ENCODE measurements at regions not wholly inside any gene's neighbourhood (a gene's known extent, or its start where the extent isn't known, plus 50 kb on each side); places are given as distances from the start of the nearest gene placed in this dataset.
"Not testable (repeated sequence)": the region's sequence is repeated elsewhere in the genome, so short reads cannot be mapped to it uniquely, and the experiment has no call there.

GRCh38 chr9:111740739-111741138 is 54.0 kb downstream of the SHOC1 start:
- Histone ChIP-seq H3K79me2 (ENCODE audit: control insufficient read depth, insufficient read depth, low read length) (no peaks in the 10 kb centered on the region), H3K4me2 (replicated peaks; ENCODE audit: low read depth, low read length, poor library complexity, severe bottlenecking) (no peak overlapping the region), H3K27me3 (replicated peaks in 1 of 4; ENCODE audit: control extremely low read depth in 1 of 4, control insufficient read depth in 3 of 4, insufficient read depth in 4 of 4, low read length in 3 of 4) (no peaks in the 10 kb centered on the region), H3K4me3 (ENCODE audit: control extremely low read depth in 1 of 5, extremely low read depth in 1 of 5, insufficient read depth in 1 of 5, low read depth in 2 of 5, low read length in 4 of 5) (no peak overlapping the region), H3K27ac (ENCODE audit: low read length in 2 of 2) (no peak overlapping the region), H2AFZ (ENCODE audit: insufficient read depth, low read depth, low read length, poor library complexity, severe bottlenecking) (no peak overlapping the region), H4K20me1 (ENCODE audit: control insufficient read depth, insufficient read depth, low read length, poor library complexity, severe bottlenecking) (no peaks in the 10 kb centered on the region), H3K9me3 (ENCODE audit: control extremely low read depth in 1 of 3, control insufficient read depth in 2 of 3, insufficient read depth in 1 of 3, low read length in 2 of 3) (peaks cover 0 to 1% (median 0%) of the 10 kb centered on the region in 3 donors), H3K9ac (ENCODE audit: low read length) (no peak overlapping the region), H3K4me1 (ENCODE audit: control insufficient read depth in 2 of 2, insufficient read depth in 2 of 2, low read length in 2 of 2) (no peaks in the 10 kb centered on the region), H3K36me3 (replicated peaks in 1 of 2; ENCODE audit: control extremely low read depth in 1 of 2, control insufficient read depth in 1 of 2, extremely low read depth in 1 of 2, insufficient read depth in 2 of 2, low read length in 1 of 2) (no peaks in the 10 kb centered on the region)
- Mint-ChIP-seq H3K4me1 (no peaks in the 10 kb centered on the region), H3K27me3 (no peaks in the 10 kb centered on the region), H3K4me3 (no peak overlapping the region), H3K27ac (no peak overlapping the region), H3K9me3 (ENCODE audit: insufficient read depth) (no peaks in the 10 kb centered on the region)
- ATAC-seq (ENCODE audit: low read depth): no peak
- ChIA-PET CTCF (no interaction called here), POLR2A (no interaction called here)
- no peak for DNase-seq
- intact Hi-C loops (cut with micrococcal nuclease): no loop called here
- TF ChIP-seq EZH2 (IDR thresholded peaks at IDR 0.05; ENCODE audit: borderline replicate concordance, insufficient read depth, low read depth, low read length, poor library complexity, severe bottlenecking) (no peak), CTCF (IDR thresholded peaks at IDR 0.05) (no peak)
- WGBS (ENCODE audit: insufficient coverage): 99% methylated on average over 9 of the region's 19 CpGs

- TF ChIP-seq EZH2 (IDR thresholded peaks at IDR 0.05; ENCODE audit: borderline replicate concordance, insufficient read depth, low read depth, low read length, poor library complexity, severe bottlenecking) (no peak), CTCF (IDR thresholded peaks at IDR 0.05) (no peak)
- Histone ChIP-seq H3K9me3 (ENCODE audit: control extremely low read depth in 1 of 3, control insufficient read depth in 2 of 3, insufficient read depth in 1 of 3, low read length in 2 of 3) (peaks cover 0 to 2% (median 0%) of the 10 kb centered on the region in 3 donors), H4K20me1 (ENCODE audit: control insufficient read depth, insufficient read depth, low read length, poor library complexity, severe bottlenecking) (no peaks in the 10 kb centered on the region), H3K4me2 (replicated peaks; ENCODE audit: low read depth, low read length, poor library complexity, severe bottlenecking) (no peak overlapping the region), H3K36me3 (replicated peaks in 1 of 2; ENCODE audit: control extremely low read depth in 1 of 2, control insufficient read depth in 1 of 2, extremely low read depth in 1 of 2, insufficient read depth in 2 of 2, low read length in 1 of 2) (no peaks in the 10 kb centered on the region), H3K79me2 (ENCODE audit: control insufficient read depth, insufficient read depth, low read length) (no peaks in the 10 kb centered on the region), H3K27me3 (replicated peaks in 1 of 4; ENCODE audit: control extremely low read depth in 1 of 4, control insufficient read depth in 3 of 4, insufficient read depth in 4 of 4, low read length in 3 of 4) (no peaks in the 10 kb centered on the region), H3K4me3 (ENCODE audit: control extremely low read depth in 1 of 5, extremely low read depth in 1 of 5, insufficient read depth in 1 of 5, low read depth in 2 of 5, low read length in 4 of 5) (no peak overlapping the region), H3K4me1 (ENCODE audit: control insufficient read depth in 2 of 2, insufficient read depth in 2 of 2, low read length in 2 of 2) (no peaks in the 10 kb centered on the region), H3K9ac (ENCODE audit: low read length) (no peak overlapping the region), H3K27ac (ENCODE audit: low read length in 2 of 2) (no peak overlapping the region), H2AFZ (ENCODE audit: insufficient read depth, low read depth, low read length, poor library complexity, severe bottlenecking) (no peak overlapping the region)
- no peak overlapping the region for H3K27ac Mint-ChIP-seq
- H3K27me3 Mint-ChIP-seq: no peaks in the 10 kb centered on the region
- no peaks in the 10 kb centered on the region for H3K4me1 Mint-ChIP-seq
- ChIA-PET CTCF (no interaction called here), POLR2A (no interaction called here)
- no peak for DNase-seq
- H3K9me3 Mint-ChIP-seq (ENCODE audit: insufficient read depth): no peaks in the 10 kb centered on the region
- no peak for ATAC-seq (ENCODE audit: low read depth)
- no peak overlapping the region for H3K4me3 Mint-ChIP-seq
- intact Hi-C loops (cut with micrococcal nuclease): no loop called here
Measured at GRCh38 chr9:111736714-111737113, 58.0 kb downstream of the SHOC1 start.

DNA sequence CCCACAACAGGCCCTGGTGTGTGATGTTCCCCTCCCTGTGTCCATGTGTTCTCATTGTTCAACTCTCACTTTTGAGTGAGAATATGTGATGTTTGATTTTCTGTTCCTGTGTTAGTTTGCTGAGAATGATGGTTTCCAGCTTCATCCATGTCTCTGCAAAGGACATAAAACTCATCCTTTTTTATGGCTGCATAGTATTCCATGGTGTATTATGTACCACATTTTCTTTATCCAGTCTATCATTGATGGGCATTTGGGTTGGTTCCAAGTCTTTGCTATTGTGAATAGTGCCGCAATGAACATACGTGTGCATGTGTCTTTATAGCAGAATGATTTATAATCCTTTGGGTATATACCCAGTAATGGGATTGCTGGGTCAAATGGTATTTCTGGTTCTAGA is 59.4 kb downstream of the SHOC1 start:
- H3K4me1 ChIP-seq (ENCODE audit: control insufficient read depth in 2 of 2, insufficient read depth in 2 of 2, low read length in 2 of 2); H3K9ac ChIP-seq (ENCODE audit: low read length); DNase-seq; H3K27me3 Mint-ChIP-seq; H4K20me1 ChIP-seq (ENCODE audit: control insufficient read depth, insufficient read depth, low read length, poor library complexity, severe bottlenecking); POLR2A ChIA-PET; H3K27ac Mint-ChIP-seq; H2AFZ ChIP-seq (ENCODE audit: insufficient read depth, low read depth, low read length, poor library complexity, severe bottlenecking); H3K4me3 Mint-ChIP-seq; H3K27me3 ChIP-seq (replicated peaks in 1 of 4; ENCODE audit: control extremely low read depth in 1 of 4, control insufficient read depth in 3 of 4, insufficient read depth in 4 of 4, low read length in 3 of 4); intact Hi-C loops (cut with micrococcal nuclease); H3K4me3 ChIP-seq (ENCODE audit: control extremely low read depth in 1 of 5, extremely low read depth in 1 of 5, insufficient read depth in 1 of 5, low read depth in 2 of 5, low read length in 4 of 5); H3K79me2 ChIP-seq (ENCODE audit: control insufficient read depth, insufficient read depth, low read length); H3K27ac ChIP-seq (ENCODE audit: low read length in 2 of 2); H3K4me1 Mint-ChIP-seq; H3K9me3 ChIP-seq (ENCODE audit: control extremely low read depth in 1 of 3, control insufficient read depth in 2 of 3, insufficient read depth in 1 of 3, low read length in 2 of 3); H3K36me3 ChIP-seq (replicated peaks in 1 of 2; ENCODE audit: control extremely low read depth in 1 of 2, control insufficient read depth in 1 of 2, extremely low read depth in 1 of 2, insufficient read depth in 2 of 2, low read length in 1 of 2); ATAC-seq (ENCODE audit: low read depth); H3K9me3 Mint-ChIP-seq (ENCODE audit: insufficient read depth); H3K4me2 ChIP-seq (replicated peaks; ENCODE audit: low read depth, low read length, poor library complexity, severe bottlenecking): not testable (repeated sequence)
- CTCF ChIA-PET: interaction anchor here (0.6 kb wide), 1 partner anchor 14 kb away, joined by 3 read pairs; no protein-coding TSS in a partner anchor
- no CpG with 5 or more reads among the region's 2 CpGs for WGBS (ENCODE audit: insufficient coverage)
